ENCODE measurements at regions not wholly inside any gene's neighbourhood (a gene's known extent, or its start where the extent isn't known, plus 50 kb on each side); places are given as distances from the start of the nearest gene placed in this dataset.

GRCh38 chr7:52475001-52475582 is 560.3 kb upstream of the POM121L12 start:
- no peak for ATAC-seq

GRCh38 chr7:52473756-52474155 is 561.7 kb upstream of the POM121L12 start:
- ATAC-seq, result no peak

GRCh38 chr7:52472006-52472620 is 563.3 kb upstream of the POM121L12 start:
- ATAC-seq, result no peak

GRCh38 chr7:52465216-52465615 is 570.2 kb upstream of the POM121L12 start:
- ATAC-seq, result no peak

GRCh38 chr7:52463341-52463740 is 572.1 kb upstream of the POM121L12 start:
- ATAC-seq, result no peak

- ATAC-seq, result no peak
Measured at GRCh38 chr7:52462474-52462873, 573.0 kb upstream of the POM121L12 start.

GRCh38 chr7:52455571-52455970 is 579.9 kb upstream of the POM121L12 start:
- ATAC-seq, result no peak

GRCh38 chr7:52450816-52451215 is 584.6 kb upstream of the POM121L12 start:
- no peak for ATAC-seq

GRCh38 chr7:52447581-52448180 is 587.8 kb upstream of the POM121L12 start:
- ATAC-seq, result no peak

GRCh38 chr7:52436278-52436677 is 599.2 kb upstream of the POM121L12 start:
- ATAC-seq, result no peak

GRCh38 chr7:52431082-52431815 is 604.2 kb upstream of the POM121L12 start:
- no peak for ATAC-seq

GRCh38 chr7:52423251-52423650 is 612.2 kb upstream of the POM121L12 start:
- ATAC-seq, result no peak

- ATAC-seq, result no peak
Measured at GRCh38 chr7:52413051-52413450, 622.4 kb upstream of the POM121L12 start.

GRCh38 chr7:52410032-52410431 is 625.4 kb upstream of the POM121L12 start:
- no peak for ATAC-seq

GRCh38 chr7:52406808-52407207 is 628.6 kb upstream of the POM121L12 start:
- ATAC-seq, result no peak

GRCh38 chr7:52382731-52383130 is 652.7 kb upstream of the POM121L12 start:
- ATAC-seq, result no peak

GRCh38 chr7:52369922-52370321 is 665.5 kb upstream of the POM121L12 start:
- ATAC-seq, result no peak

GRCh38 chr7:52365349-52365748 is 670.1 kb upstream of the POM121L12 start:
- ATAC-seq, result no peak

GRCh38 chr7:52362521-52362920 is 672.9 kb upstream of the POM121L12 start:
- no peak for ATAC-seq

GRCh38 chr7:52360541-52360940 is 674.9 kb upstream of the POM121L12 start:
- no peak for ATAC-seq

- ATAC-seq, result no peak
Measured at GRCh38 chr7:52355053-52355452, 680.4 kb upstream of the POM121L12 start.

GRCh38 chr7:52352013-52352981 is 683.1 kb upstream of the POM121L12 start:
- no peak for ATAC-seq

GRCh38 chr7:52344015-52344414 is 691.4 kb upstream of the POM121L12 start:
- no peak for ATAC-seq

Measured in activated CD4-positive, CD25-positive, alpha-beta regulatory T cell treated with anti-CD3 and anti-CD28 coated beads, Interleukin-2, amount 50 U/mL, for 24 hours (primary cell).